Fibroblast of pulmonary artery (primary cell): ENCODE measurements at regions not wholly inside any gene's neighbourhood (a gene's known extent, or its start where the extent isn't known, plus 50 kb on each side); places are given as distances from the start of the nearest gene placed in this dataset.

Experiments
- DNase-seq: peaks from one replicate; pipeline ENCODE4 v3.0.0-alpha.2; 2010; ENCODE audit warnings: low read depth
- H3K4me3 ChIP-seq: replicated peaks from 2 replicates; pipeline ENCODE4 v1.5.1; 2011; ENCODE audit warnings: low read depth, mild to moderate bottlenecking, control low read depth, low read length, moderate library complexity
- TF ChIP-seq, protein P1 (sequence below): IDR thresholded peaks from 2 replicates; pipeline ENCODE4 v1.5.1; 2011; ENCODE audit warnings: mild to moderate bottlenecking, control low read depth, low read length, inconsistent platforms; ENCODE audit errors: missing control alignments

DNA sequence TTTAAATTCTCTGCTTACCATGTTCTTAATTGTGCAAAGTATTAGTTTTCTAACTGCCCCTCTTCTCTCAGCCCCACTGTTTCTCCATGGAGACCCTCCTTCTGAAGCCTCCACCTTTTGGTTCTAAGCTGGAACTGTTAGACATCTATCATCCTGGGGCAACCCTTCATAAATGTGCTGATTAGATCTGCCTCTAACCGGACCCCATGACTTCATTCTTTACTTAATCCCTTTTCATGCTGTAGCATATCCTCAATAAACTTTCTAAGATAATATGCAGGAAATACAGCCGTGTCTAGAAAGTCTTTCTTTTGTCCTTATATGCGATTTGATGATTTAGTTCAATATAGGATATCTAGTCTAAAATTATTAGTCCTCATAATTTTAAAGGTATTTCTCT is 1020.1 kb downstream of the ADGRL2 start:
- TF ChIP-seq, protein P1, sequence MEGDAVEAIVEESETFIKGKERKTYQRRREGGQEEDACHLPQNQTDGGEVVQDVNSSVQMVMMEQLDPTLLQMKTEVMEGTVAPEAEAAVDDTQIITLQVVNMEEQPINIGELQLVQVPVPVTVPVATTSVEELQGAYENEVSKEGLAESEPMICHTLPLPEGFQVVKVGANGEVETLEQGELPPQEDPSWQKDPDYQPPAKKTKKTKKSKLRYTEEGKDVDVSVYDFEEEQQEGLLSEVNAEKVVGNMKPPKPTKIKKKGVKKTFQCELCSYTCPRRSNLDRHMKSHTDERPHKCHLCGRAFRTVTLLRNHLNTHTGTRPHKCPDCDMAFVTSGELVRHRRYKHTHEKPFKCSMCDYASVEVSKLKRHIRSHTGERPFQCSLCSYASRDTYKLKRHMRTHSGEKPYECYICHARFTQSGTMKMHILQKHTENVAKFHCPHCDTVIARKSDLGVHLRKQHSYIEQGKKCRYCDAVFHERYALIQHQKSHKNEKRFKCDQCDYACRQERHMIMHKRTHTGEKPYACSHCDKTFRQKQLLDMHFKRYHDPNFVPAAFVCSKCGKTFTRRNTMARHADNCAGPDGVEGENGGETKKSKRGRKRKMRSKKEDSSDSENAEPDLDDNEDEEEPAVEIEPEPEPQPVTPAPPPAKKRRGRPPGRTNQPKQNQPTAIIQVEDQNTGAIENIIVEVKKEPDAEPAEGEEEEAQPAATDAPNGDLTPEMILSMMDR, result no peak
- H3K4me3 ChIP-seq, result no peak overlapping the region
- no peak for DNase-seq

GRCh38 chr1:82819234-82819633 is 1018.5 kb downstream of the ADGRL2 start:
- H3K4me3 ChIP-seq, result no peak overlapping the region
- TF ChIP-seq, protein P1, result no peak
- no peak for DNase-seq

DNA sequence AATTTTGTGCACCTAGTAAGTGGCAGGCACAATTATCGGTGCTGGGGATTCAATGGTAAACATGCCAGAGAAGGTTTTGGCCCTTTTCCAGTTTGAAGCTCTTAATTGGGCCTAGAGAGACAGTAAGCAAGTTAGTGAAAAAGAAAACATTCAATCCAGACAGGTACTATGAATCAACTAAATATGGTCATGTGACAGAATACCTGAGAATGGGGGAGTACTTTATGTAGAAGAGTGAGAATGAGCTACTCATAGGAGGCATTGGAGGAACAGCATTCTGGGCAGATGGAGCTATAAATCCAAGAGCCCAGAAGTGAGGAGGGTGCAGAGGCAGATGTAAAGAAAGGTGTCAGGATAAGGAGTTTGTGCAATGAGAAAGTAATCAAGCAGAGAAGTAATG is 1017.9 kb downstream of the ADGRL2 start:
- TF ChIP-seq, protein P1, result no peak
- DNase-seq, result no peak
- no peak overlapping the region for H3K4me3 ChIP-seq

DNA sequence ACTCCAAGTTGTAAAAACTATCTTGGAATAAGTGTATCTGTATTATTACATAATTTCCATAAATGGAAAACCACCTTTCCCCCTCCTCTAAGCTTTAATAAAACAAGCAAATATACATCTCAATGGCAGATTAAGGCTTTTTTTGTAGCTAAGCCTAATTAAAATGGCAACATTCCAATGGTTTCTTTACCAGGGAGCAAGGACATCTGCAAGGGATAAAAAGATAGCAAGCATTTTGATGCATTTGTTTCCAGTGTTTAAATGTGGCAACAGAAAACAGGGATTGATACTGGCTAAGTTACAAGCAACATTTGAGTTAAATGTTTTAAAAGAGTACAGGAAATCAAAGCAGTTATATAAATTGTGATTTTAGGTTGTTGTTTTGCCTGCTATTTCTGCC is 1012.7 kb downstream of the ADGRL2 start:
- DNase-seq, result no peak
- H3K4me3 ChIP-seq, result no peak overlapping the region
- TF ChIP-seq, protein P1, result no peak

GRCh38 chr1:82810601-82811000 is 1009.9 kb downstream of the ADGRL2 start:
- TF ChIP-seq, protein P1, result no peak
- no peak for DNase-seq
- H3K4me3 ChIP-seq, result no peak overlapping the region

DNA sequence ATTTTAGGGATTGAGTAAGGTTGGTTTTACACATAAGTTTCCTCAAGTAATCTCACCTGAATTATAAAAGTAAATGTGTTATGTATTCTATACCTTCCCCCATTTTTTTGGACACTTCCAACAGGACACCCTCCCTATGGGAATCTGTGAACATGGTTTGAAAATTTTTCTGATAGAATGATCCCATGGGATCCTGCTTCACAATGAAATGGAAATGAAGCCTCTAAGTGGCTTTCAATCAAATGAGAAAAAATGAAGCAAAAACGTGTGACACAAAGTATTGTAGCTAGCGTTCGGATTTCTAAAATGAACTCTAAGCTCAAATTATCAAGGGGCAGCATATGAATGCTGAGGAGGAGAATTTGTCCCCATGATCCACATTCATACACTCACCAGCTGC is 1006.8 kb downstream of the ADGRL2 start:
- H3K4me3 ChIP-seq, result no peak overlapping the region
- DNase-seq, result no peak
- TF ChIP-seq, protein P1, result no peak

DNA sequence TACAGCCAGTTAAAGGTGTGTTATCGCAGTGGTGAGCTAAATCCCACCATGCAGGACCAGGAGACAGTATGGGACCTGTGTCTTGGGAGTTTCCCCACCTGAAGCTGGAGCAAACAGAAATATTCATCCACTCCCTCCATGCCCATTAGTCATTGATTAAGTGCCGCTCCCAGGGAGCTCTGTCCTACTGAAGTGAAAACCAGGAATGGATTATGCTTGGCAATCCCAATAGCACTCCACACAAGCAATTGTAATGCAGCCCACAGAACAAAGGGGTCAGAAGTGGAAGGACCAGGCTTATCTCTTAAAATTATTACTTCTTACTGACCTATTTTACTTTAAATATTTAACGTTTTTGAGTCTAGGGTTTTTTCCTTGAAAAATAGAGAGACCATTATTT is 1005.4 kb downstream of the ADGRL2 start:
- no peak for DNase-seq
- TF ChIP-seq, protein P1, result no peak
- no peak overlapping the region for H3K4me3 ChIP-seq
